Activated naive CD8-positive, alpha-beta T cell treated with anti-CD3 and anti-CD28 coated beads, Interleukin-2, amount 10 ng/mL, durations not matched to agents 7 days and 5 days (primary cell): ENCODE measurements at regions not wholly inside any gene's neighbourhood (a gene's known extent, or its start where the extent isn't known, plus 50 kb on each side); places are given as distances from the start of the nearest gene placed in this dataset.

Experiments
- ATAC-seq: fragments of 150-1000 bp; cut with Tn5 transposase; one replicate; pipeline ENCODE4 v1.10.0; 2021; ENCODE audit warnings: low read depth, moderate library complexity
- POLR2A ChIA-PET: fragments of 350-600 bp; sonication (Branson Sonifier 250); formaldehyde crosslinking; loops from one replicate; lab custom pipeline; 2021; ENCODE audit warnings: antibody characterized with exemption; lab: Charles Lee
- DNase-seq: peaks from one replicate; pipeline ENCODE4 v3.0.0; 2021
- H3K27ac Mint-ChIP-seq: one replicate; pipeline ENCODE4 v1.8.0; 2022; ENCODE audit warnings: mild to moderate bottlenecking, mixed read lengths
- H3K27me3 Mint-ChIP-seq: one replicate; pipeline ENCODE4 v1.8.0; 2022; ENCODE audit warnings: mild to moderate bottlenecking, moderate library complexity, mixed read lengths
- H3K36me3 Mint-ChIP-seq: one replicate; pipeline ENCODE4 v1.8.0; 2021; ENCODE audit warnings: mild to moderate bottlenecking, mixed read lengths
- H3K4me1 Mint-ChIP-seq: one replicate; pipeline ENCODE4 v1.8.0; 2021; ENCODE audit warnings: mixed read lengths
- H3K4me3 Mint-ChIP-seq: one replicate; pipeline ENCODE4 v1.8.0; 2022; ENCODE audit warnings: mild to moderate bottlenecking, moderate library complexity, mixed read lengths
- H3K9me3 Mint-ChIP-seq: one replicate; pipeline ENCODE4 v1.8.0; 2021; ENCODE audit warnings: mixed read lengths

- Mint-ChIP-seq H3K27ac (peak overlapping the region; percentile 90), H3K9me3 (peaks cover 2% of the 10 kb centered on the region), H3K27me3 (no peaks in the 10 kb centered on the region), H3K36me3 (no peaks in the 10 kb centered on the region), H3K4me1 (peaks cover 12% of the 10 kb centered on the region), H3K4me3 (peak overlapping the region; percentile 66)
- POLR2A ChIA-PET: interaction anchor here (1.4 kb wide), 1 partner anchor 23 kb away, joined by 6 read pairs; no protein-coding TSS in a partner anchor
- ATAC-seq (peak; percentile 96), DNase-seq (no peak)
Observed at GRCh38 chrX:148333989-148334388, 166.4 kb upstream of the AFF2 start.

- POLR2A ChIA-PET: no interaction called here
- Mint-ChIP-seq H3K4me3 (no peak overlapping the region), H3K9me3 (peaks cover 4% of the 10 kb centered on the region), H3K27me3 (no peaks in the 10 kb centered on the region), H3K36me3 (peaks cover 5% of the 10 kb centered on the region), H3K4me1 (peaks cover 20% of the 10 kb centered on the region), H3K27ac (no peak overlapping the region)
- no peak for ATAC-seq
- no peak for DNase-seq
Observed at GRCh38 chrX:148337873-148338272, 162.5 kb upstream of the AFF2 start.

GRCh38 chrX:148354916-148355315 lies 145.5 kb upstream of the AFF2 start:
- peaks cover 7% of the 10 kb centered on the region for H3K9me3 Mint-ChIP-seq
- no peak overlapping the region for H3K27ac Mint-ChIP-seq
- DNase-seq (no peak), ATAC-seq (no peak)
- H3K27me3 Mint-ChIP-seq: no peaks in the 10 kb centered on the region
- no peaks in the 10 kb centered on the region for H3K4me1 Mint-ChIP-seq
- POLR2A ChIA-PET: no interaction called here
- no peak overlapping the region for H3K4me3 Mint-ChIP-seq
- peaks cover 3% of the 10 kb centered on the region for H3K36me3 Mint-ChIP-seq

- no peak for DNase-seq
- no peak overlapping the region for H3K27ac Mint-ChIP-seq
- no peak overlapping the region for H3K4me3 Mint-ChIP-seq
- H3K9me3 Mint-ChIP-seq: no peaks in the 10 kb centered on the region
- no peak for ATAC-seq
- H3K4me1 Mint-ChIP-seq: no peaks in the 10 kb centered on the region
- H3K27me3 Mint-ChIP-seq: no peaks in the 10 kb centered on the region
- peaks cover 2% of the 10 kb centered on the region for H3K36me3 Mint-ChIP-seq
- POLR2A ChIA-PET: no interaction called here
Observed at GRCh38 chrX:148361641-148362040, 138.8 kb upstream of the AFF2 start.

- Mint-ChIP-seq H3K9me3 (no peaks in the 10 kb centered on the region), H3K4me1 (peaks cover 3% of the 10 kb centered on the region), H3K36me3 (peaks cover 2% of the 10 kb centered on the region), H3K4me3 (no peak overlapping the region), H3K27ac (no peak overlapping the region), H3K27me3 (no peaks in the 10 kb centered on the region)
- ATAC-seq (no peak), DNase-seq (no peak)
- POLR2A ChIA-PET: no interaction called here
Observed at GRCh38 chrX:148363471-148364235, 136.8 kb upstream of the AFF2 start.

GRCh38 chrX:148365233-148365632 lies 135.2 kb upstream of the AFF2 start:
- POLR2A ChIA-PET: no interaction called here
- no peaks in the 10 kb centered on the region for H3K9me3 Mint-ChIP-seq
- no peak overlapping the region for H3K4me3 Mint-ChIP-seq

GRCh38 chrX:148371291-148371690 lies 129.1 kb upstream of the AFF2 start:
- Mint-ChIP-seq H3K4me3 (no peak overlapping the region), H3K36me3 (peaks cover 3% of the 10 kb centered on the region), H3K27me3 (no peaks in the 10 kb centered on the region), H3K9me3 (peaks cover 3% of the 10 kb centered on the region), H3K27ac (no peak overlapping the region), H3K4me1 (peaks cover 3% of the 10 kb centered on the region)
- DNase-seq: no peak
- ATAC-seq: no peak
- POLR2A ChIA-PET: no interaction called here

More at GRCh38 chrX:148365233-148365632, 135.2 kb upstream of the AFF2 start:
- ATAC-seq (no peak), DNase-seq (no peak)
- Mint-ChIP-seq H3K27ac (no peak overlapping the region), H3K4me1 (peaks cover 3% of the 10 kb centered on the region), H3K27me3 (no peaks in the 10 kb centered on the region), H3K36me3 (no peaks in the 10 kb centered on the region)

GRCh38 chrX:148372925-148373324 lies 127.5 kb upstream of the AFF2 start:
- Mint-ChIP-seq H3K4me3 (no peak overlapping the region), H3K4me1 (peaks cover under 1% of the 10 kb centered on the region), H3K36me3 (peaks cover 3% of the 10 kb centered on the region), H3K27ac (no peak overlapping the region), H3K27me3 (no peaks in the 10 kb centered on the region), H3K9me3 (peaks cover 3% of the 10 kb centered on the region)
- no peak for ATAC-seq
- POLR2A ChIA-PET: no interaction called here
- no peak for DNase-seq

GRCh38 chrX:148376342-148376741 lies 124.1 kb upstream of the AFF2 start:
- Mint-ChIP-seq H3K4me3 (no peak overlapping the region), H3K4me1 (peaks cover 15% of the 10 kb centered on the region), H3K27me3 (no peaks in the 10 kb centered on the region), H3K9me3 (peaks cover 3% of the 10 kb centered on the region), H3K27ac (no peak overlapping the region), H3K36me3 (peaks cover 3% of the 10 kb centered on the region)
- DNase-seq (no peak), ATAC-seq (no peak)
- POLR2A ChIA-PET: no interaction called here

GRCh38 chrX:148380107-148380506 lies 120.3 kb upstream of the AFF2 start:
- Mint-ChIP-seq H3K9me3 (peaks cover 1% of the 10 kb centered on the region), H3K4me3 (peak overlapping the region; percentile 79), H3K4me1 (peaks cover 23% of the 10 kb centered on the region), H3K27ac (peak overlapping the region; percentile 92), H3K27me3 (no peaks in the 10 kb centered on the region), H3K36me3 (peaks cover 1% of the 10 kb centered on the region)
- POLR2A ChIA-PET: interaction anchor here (0.8 kb wide), 1 partner anchor 70 kb away, joined by 3 read pairs; no protein-coding TSS in a partner anchor
- DNase-seq (no peak), ATAC-seq (no peak)

- H3K27ac Mint-ChIP-seq: peak overlapping the region; percentile 92
- no peak for DNase-seq
- H3K4me3 Mint-ChIP-seq: peak overlapping the region; percentile 79
- H3K36me3 Mint-ChIP-seq: peaks cover 1% of the 10 kb centered on the region
- peaks cover 23% of the 10 kb centered on the region for H3K4me1 Mint-ChIP-seq
- ATAC-seq: peak; percentile 90
- POLR2A ChIA-PET: interaction anchor here (1.0 to 1.9 kb wide), 2 partner anchors 70 to 1124 kb away, joined by 3 to 8 read pairs; partner anchors contain the start of gene IDS
- H3K27me3 Mint-ChIP-seq: no peaks in the 10 kb centered on the region
- peaks cover 2% of the 10 kb centered on the region for H3K9me3 Mint-ChIP-seq
Observed at GRCh38 chrX:148380650-148381561, 119.5 kb upstream of the AFF2 start.

- no peaks in the 10 kb centered on the region for H3K36me3 Mint-ChIP-seq
- H3K9me3 Mint-ChIP-seq: peaks cover 2% of the 10 kb centered on the region
- no peaks in the 10 kb centered on the region for H3K27me3 Mint-ChIP-seq
- H3K4me1 Mint-ChIP-seq: peaks cover 23% of the 10 kb centered on the region
- POLR2A ChIA-PET: interaction anchor here (1.0 to 1.9 kb wide), 2 partner anchors 71 to 1123 kb away, joined by 3 to 8 read pairs; partner anchors contain the start of gene IDS
- peak; percentile 48 for ATAC-seq
- peak overlapping the region; percentile 79 for H3K4me3 Mint-ChIP-seq
- no peak for DNase-seq
- peak overlapping the region; percentile 92 for H3K27ac Mint-ChIP-seq
Observed at GRCh38 chrX:148381603-148382002, 118.8 kb upstream of the AFF2 start.

GRCh38 chrX:148382983-148383382 lies 117.4 kb upstream of the AFF2 start:
- no peak for ATAC-seq
- no peak for DNase-seq
- Mint-ChIP-seq H3K36me3 (no peaks in the 10 kb centered on the region), H3K27ac (no peak overlapping the region), H3K4me1 (peaks cover 23% of the 10 kb centered on the region), H3K4me3 (no peak overlapping the region), H3K27me3 (no peaks in the 10 kb centered on the region), H3K9me3 (peaks cover 2% of the 10 kb centered on the region)
- POLR2A ChIA-PET: no interaction called here
